Neural cell (in vitro differentiated cells): ENCODE measurements at regions not wholly inside any gene's neighbourhood (a gene's known extent, or its start where the extent isn't known, plus 50 kb on each side); places are given as distances from the start of the nearest gene placed in this dataset.

ENCODE experiments used
- H2AFZ ChIP-seq: fragments of 200-600, 300-800 bp; sonication (generic), shearing (Covaris generic); 2 replicates; pipeline ENCODE4 v1.6.0; 2014; ENCODE audit warnings: low read depth, mild to moderate bottlenecking, antibody characterized with exemption, low read length, moderate library complexity
- H3F3A ChIP-seq: fragments of 200-600 bp; shearing (Covaris generic); 2 replicates; pipeline ENCODE4 v1.6.1; 2016; ENCODE audit warnings: mild to moderate bottlenecking, moderate library complexity, mixed read lengths, antibody characterized with exemption, low read length; ENCODE audit not compliant: insufficient read depth, poor library complexity, severe bottlenecking
- H3K27ac ChIP-seq: fragments of 200-600, 300-800 bp; sonication (generic), shearing (Covaris generic); 2 replicates; pipeline ENCODE4 v1.5.1; 2014; ENCODE audit warnings: mild to moderate bottlenecking, low read length, moderate library complexity
- H3K27me3 ChIP-seq: fragments of 300-800, 200-600 bp; sonication (generic), shearing (Covaris generic); 2 replicates; pipeline ENCODE4 v1.6.0; 2014; ENCODE audit warnings: mild to moderate bottlenecking, low read depth, low read length, moderate library complexity; ENCODE audit not compliant: insufficient read depth
- H3K36me3 ChIP-seq: fragments of 300-800, 200-600 bp; sonication (generic), shearing (Covaris generic); 2 replicates; pipeline ENCODE4 v1.5.1; 2014; ENCODE audit warnings: mild to moderate bottlenecking, antibody characterized with exemption, low read length, moderate library complexity; ENCODE audit not compliant: insufficient read depth
- H3K4me2 ChIP-seq: fragments of 300-800, 200-600 bp; sonication (generic), shearing (Covaris generic); 2 replicates; pipeline ENCODE4 v1.6.0; 2014; ENCODE audit warnings: mild to moderate bottlenecking, low read length
- H3K4me3 ChIP-seq: fragments of 300-800, 200-600 bp; sonication (generic), shearing (Covaris generic); 2 replicates; pipeline ENCODE4 v1.5.1; 2014; ENCODE audit warnings: mild to moderate bottlenecking, low read length, moderate library complexity
- H3K79me2 ChIP-seq: fragments of 200-600 bp; shearing (Covaris generic); replicated peaks from 2 replicates; pipeline ENCODE4 v1.6.0; 2014; ENCODE audit warnings: mild to moderate bottlenecking, low read length, moderate library complexity; ENCODE audit not compliant: insufficient read depth
- H3K9ac ChIP-seq: fragments of 300-800, 200-600 bp; sonication (generic), shearing (Covaris generic); 2 replicates; pipeline ENCODE4 v1.6.1; 2016; ENCODE audit warnings: mild to moderate bottlenecking, low read length, mixed read lengths
- H3K9me2 ChIP-seq: fragments of 200-600 bp; shearing (Covaris generic); 2 replicates; pipeline ENCODE4 v1.6.1; 2016; ENCODE audit warnings: mild to moderate bottlenecking, low read length, mixed read lengths; ENCODE audit not compliant: insufficient read depth
- H3K9me3 ChIP-seq: fragments of 200-600, 300-800 bp; sonication (generic), shearing (Covaris generic); 2 replicates; pipeline ENCODE4 v1.6.1; 2016; ENCODE audit warnings: mild to moderate bottlenecking, mixed run types, low read length, moderate library complexity, mixed read lengths
- H4K20me1 ChIP-seq: fragments of 200-600 bp; shearing (Covaris generic); 2 replicates; pipeline ENCODE4 v1.6.1; 2016; ENCODE audit warnings: mild to moderate bottlenecking, mixed run types; ENCODE audit not compliant: insufficient read depth
- CTCF ChIP-seq: fragments of 450-650 bp; IDR thresholded peaks from 2 replicates; pipeline ENCODE4 v1.5.1; 2014; ENCODE audit warnings: antibody characterized with exemption, mild to moderate bottlenecking, moderate library complexity; ENCODE audit not compliant: poor library complexity, severe bottlenecking
- EP300 ChIP-seq: fragments of 450-650 bp; conservative IDR thresholded peaks from 2 replicates; pipeline ENCODE4 v1.6.1; 2014; ENCODE audit warnings: antibody characterized with exemption, mild to moderate bottlenecking, moderate library complexity; ENCODE audit not compliant: poor library complexity, severe bottlenecking
- EZH2 ChIP-seq: fragments of 200-600, 300-800 bp; shearing (Covaris generic), sonication (generic); IDR thresholded peaks from 2 replicates; pipeline ENCODE4 v1.6.1; 2014; ENCODE audit warnings: antibody characterized with exemption, low read length, borderline replicate concordance, mild to moderate bottlenecking; ENCODE audit not compliant: insufficient read depth, poor library complexity, severe bottlenecking
- MXI1 ChIP-seq: fragments of 450-650 bp; conservative IDR thresholded peaks from 2 replicates; pipeline ENCODE4 v1.6.1; 2014; ENCODE audit warnings: antibody characterized with exemption, mild to moderate bottlenecking; ENCODE audit not compliant: poor library complexity, severe bottlenecking
- POLR2AphosphoS5 ChIP-seq: IDR thresholded peaks from 2 replicates; pipeline ENCODE4 v1.6.1; 2012
- RAD21 ChIP-seq: fragments of 450-650 bp; conservative IDR thresholded peaks from 2 replicates; pipeline ENCODE4 v1.6.1; 2014; ENCODE audit warnings: antibody characterized with exemption, mild to moderate bottlenecking, moderate library complexity
- SMC3 ChIP-seq: fragments of 450-650 bp; conservative IDR thresholded peaks from 2 replicates; pipeline ENCODE4 v1.6.1; 2014; ENCODE audit warnings: antibody characterized with exemption, mild to moderate bottlenecking, moderate library complexity; ENCODE audit not compliant: poor library complexity
- TAF1 ChIP-seq: IDR thresholded peaks from 2 replicates; pipeline ENCODE4 v1.6.1; 2012; ENCODE audit warnings: low read depth
- TF ChIP-seq, protein P1 (sequence below): IDR thresholded peaks from 2 replicates; pipeline ENCODE4 v1.6.1; 2012; ENCODE audit warnings: borderline replicate concordance

GRCh38 chr3:66729687-66730393, 229.0 kb upstream of the LRIG1 start:
- no peaks in the 10 kb centered on the region for H4K20me1 ChIP-seq
- no peaks in the 10 kb centered on the region for H3F3A ChIP-seq
- H2AFZ ChIP-seq = no peak overlapping the region
- no peak overlapping the region for H3K9ac ChIP-seq
- H3K79me2 ChIP-seq = no peaks in the 10 kb centered on the region
- TF ChIP-seq CTCF (no peak), RAD21 (no peak), TAF1 (no peak)
- H3K36me3 ChIP-seq = no peaks in the 10 kb centered on the region
- no peaks in the 10 kb centered on the region for H3K9me2 ChIP-seq
- no peak overlapping the region for H3K4me3 ChIP-seq
- no peaks in the 10 kb centered on the region for H3K9me3 ChIP-seq
- no peak overlapping the region for H3K27ac ChIP-seq
- no peak overlapping the region for H3K4me2 ChIP-seq
- peaks cover 2% of the 10 kb centered on the region for H3K27me3 ChIP-seq

DNA sequence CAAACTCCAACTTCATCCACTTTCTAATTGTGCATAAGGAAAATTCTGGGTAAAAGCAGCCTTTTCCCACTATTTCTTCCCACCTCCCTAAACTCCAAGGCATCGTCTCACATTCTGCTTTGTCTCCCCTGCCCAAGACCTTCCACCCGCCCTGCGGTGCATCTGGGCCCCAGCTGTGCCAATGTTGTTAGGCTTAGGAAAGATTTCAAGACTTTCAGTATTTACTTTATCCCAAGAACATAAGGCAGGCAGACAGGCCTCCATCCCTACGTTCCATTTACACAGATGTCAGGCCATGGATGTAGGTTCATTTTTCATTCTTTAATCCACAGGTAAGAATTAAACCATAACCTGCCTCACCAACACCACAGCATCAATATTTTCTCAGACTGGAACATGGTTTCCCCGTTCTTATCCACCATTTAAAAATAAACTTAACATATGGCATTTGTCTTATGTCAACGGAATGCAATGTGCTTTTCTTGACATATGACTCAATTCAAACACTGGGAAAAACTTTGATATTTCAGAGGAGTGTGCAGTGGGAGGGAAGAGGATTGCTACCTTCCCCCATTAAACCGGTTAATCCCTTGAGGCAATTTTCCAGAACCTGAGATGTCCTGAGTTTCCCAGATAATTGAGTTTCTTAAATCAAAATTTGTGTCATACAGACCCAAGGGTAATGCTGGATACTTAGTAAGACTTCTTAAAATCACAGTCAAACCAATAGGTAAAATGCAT, 238.0 kb upstream of the LRIG1 start:
- Histone ChIP-seq H3K9ac (no peak overlapping the region), H2AFZ (no peak overlapping the region), H4K20me1 (no peaks in the 10 kb centered on the region), H3K27me3 (no peaks in the 10 kb centered on the region), H3K9me2 (no peaks in the 10 kb centered on the region), H3K79me2 (no peaks in the 10 kb centered on the region), H3K4me3 (no peak overlapping the region), H3K9me3 (no peaks in the 10 kb centered on the region), H3K36me3 (no peaks in the 10 kb centered on the region), H3K4me2 (no peak overlapping the region), H3F3A (no peaks in the 10 kb centered on the region), H3K27ac (no peak overlapping the region)
- TF ChIP-seq CTCF = no peak
- TF ChIP-seq, protein P1, sequence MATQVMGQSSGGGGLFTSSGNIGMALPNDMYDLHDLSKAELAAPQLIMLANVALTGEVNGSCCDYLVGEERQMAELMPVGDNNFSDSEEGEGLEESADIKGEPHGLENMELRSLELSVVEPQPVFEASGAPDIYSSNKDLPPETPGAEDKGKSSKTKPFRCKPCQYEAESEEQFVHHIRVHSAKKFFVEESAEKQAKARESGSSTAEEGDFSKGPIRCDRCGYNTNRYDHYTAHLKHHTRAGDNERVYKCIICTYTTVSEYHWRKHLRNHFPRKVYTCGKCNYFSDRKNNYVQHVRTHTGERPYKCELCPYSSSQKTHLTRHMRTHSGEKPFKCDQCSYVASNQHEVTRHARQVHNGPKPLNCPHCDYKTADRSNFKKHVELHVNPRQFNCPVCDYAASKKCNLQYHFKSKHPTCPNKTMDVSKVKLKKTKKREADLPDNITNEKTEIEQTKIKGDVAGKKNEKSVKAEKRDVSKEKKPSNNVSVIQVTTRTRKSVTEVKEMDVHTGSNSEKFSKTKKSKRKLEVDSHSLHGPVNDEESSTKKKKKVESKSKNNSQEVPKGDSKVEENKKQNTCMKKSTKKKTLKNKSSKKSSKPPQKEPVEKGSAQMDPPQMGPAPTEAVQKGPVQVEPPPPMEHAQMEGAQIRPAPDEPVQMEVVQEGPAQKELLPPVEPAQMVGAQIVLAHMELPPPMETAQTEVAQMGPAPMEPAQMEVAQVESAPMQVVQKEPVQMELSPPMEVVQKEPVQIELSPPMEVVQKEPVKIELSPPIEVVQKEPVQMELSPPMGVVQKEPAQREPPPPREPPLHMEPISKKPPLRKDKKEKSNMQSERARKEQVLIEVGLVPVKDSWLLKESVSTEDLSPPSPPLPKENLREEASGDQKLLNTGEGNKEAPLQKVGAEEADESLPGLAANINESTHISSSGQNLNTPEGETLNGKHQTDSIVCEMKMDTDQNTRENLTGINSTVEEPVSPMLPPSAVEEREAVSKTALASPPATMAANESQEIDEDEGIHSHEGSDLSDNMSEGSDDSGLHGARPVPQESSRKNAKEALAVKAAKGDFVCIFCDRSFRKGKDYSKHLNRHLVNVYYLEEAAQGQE = no peak
- TF ChIP-seq SMC3 = no peak
- TF ChIP-seq RAD21 = no peak
- no peak for TF ChIP-seq POLR2AphosphoS5
- no peak for TF ChIP-seq MXI1
- TF ChIP-seq EP300 = no peak
- no peak for TF ChIP-seq TAF1
- TF ChIP-seq EZH2 = no peak
